ENCODE measurements at regions not wholly inside any gene's neighbourhood (a gene's known extent, or its start where the extent isn't known, plus 50 kb on each side); places are given as distances from the start of the nearest gene placed in this dataset.
"Not testable (repeated sequence)": the region's sequence is repeated elsewhere in the genome, so short reads cannot be mapped to it uniquely, and the experiment has no call there.

DNA sequence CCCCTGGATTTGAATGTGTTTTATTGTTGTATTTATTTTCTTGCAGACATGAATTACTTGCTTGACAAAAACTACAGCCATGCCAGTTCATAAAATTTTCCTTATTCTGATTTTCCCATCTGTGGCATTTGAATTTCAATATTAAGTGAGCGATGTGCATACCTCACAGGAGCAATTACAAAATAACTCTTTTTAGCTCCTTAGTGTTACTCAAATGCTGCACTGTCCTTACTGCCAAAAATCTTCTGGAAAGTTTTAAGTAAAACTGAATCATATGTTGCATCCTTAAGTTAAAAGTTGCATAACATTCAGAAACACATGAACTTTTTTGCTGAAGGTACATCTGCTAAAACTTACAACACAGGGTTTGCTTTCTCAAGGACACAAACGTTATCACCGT is 120.1 kb downstream of the OR4M2 start:
- not testable (repeated sequence) for DNase-seq (ENCODE audit: low spot score)

DNA sequence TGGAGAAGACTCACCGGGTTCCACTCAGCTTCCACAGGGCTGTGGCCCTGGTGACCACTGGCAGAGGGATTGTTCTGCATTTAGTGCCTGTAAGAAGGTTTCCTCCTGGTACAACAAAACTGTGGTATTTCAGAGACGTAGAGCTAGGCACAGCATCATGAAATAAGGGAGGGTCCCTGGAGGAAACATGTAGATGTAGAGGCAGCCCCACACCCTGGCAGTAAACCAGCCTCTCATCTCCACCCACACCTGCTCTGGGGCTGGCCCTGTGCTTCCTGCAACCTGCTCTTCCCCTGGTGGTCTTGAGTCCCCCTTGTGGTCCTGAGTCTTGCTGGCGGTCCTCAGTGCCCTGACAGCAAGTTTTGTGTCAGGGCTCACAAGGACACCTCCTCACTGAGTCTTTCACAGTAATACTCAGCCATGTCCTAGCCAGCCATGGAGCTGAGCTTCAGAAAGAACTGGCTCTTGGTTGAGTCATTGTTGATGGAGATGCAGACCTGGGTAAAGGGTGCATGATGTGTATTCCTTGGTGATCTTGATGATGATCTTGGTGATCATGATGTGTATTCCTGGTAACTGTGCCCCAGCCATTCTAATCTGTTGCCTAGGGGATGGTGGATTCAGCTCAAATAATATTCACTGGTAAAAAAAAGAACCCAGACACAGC is 121.8 kb downstream of the OR4M2 start:
- DNase-seq (ENCODE audit: low spot score): not testable (repeated sequence)

DNA sequence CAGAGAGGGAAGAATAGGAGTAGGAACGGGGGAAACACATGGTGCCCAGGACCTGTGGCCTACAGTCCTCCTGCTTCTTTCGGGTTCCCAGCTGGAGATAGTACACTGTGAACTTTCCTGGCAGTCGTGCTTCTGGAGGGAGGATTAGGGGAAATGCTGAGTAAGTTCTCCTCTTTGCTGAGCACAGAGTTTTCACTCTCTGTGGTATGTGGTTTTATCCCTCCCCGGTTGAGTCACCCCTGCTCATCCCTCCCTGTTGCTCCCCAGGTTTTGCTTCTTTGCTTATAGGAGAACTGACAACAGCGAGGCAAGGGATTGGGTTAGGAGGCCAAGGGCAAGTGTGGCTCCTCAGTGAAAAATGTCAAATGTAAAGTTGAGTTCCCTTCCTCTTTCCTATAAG is 122.9 kb downstream of the OR4M2 start:
- not testable (repeated sequence) for DNase-seq (ENCODE audit: low spot score)

DNA sequence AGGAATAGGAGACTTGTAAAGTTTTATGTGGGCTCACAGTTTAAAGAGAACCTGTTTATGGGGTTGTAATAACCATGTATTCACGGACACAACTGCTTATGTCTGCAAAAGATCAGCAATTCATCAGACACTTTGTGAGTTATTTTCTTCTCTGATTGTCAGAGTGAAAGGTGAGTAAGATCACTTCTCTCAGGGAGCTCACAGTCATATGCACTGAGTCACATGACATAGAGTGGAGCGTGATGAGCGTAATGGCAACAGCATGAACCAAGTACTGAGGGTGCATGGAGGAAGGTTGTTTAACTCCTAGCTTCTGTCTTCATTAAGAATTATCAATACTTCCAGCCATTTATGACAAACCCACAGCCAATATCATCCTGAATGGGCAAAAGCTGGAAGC is 128.8 kb downstream of the OR4M2 start:
- DNase-seq (ENCODE audit: low spot score): not testable (repeated sequence)

DNA sequence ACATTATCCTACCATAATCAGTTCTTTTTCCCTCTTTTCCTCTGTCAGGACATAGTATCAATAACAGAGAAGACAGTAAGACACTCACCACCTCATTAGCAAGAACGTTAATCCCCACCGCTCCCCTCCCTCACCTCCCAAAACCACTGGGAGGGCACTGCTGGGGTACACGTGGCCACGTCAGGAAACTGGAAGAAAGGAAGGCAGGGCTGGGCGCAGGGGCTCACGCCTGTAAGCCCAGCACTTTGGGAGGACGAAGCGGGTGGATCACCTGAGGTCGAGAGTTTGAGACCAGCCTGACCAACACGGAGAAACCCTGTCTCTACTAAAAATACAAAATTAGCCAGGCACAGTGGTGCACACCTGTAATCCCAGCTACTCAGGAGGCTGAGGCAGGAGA is 142.3 kb downstream of the OR4M2 start:
- DNase-seq (ENCODE audit: low spot score): not testable (repeated sequence)

DNA sequence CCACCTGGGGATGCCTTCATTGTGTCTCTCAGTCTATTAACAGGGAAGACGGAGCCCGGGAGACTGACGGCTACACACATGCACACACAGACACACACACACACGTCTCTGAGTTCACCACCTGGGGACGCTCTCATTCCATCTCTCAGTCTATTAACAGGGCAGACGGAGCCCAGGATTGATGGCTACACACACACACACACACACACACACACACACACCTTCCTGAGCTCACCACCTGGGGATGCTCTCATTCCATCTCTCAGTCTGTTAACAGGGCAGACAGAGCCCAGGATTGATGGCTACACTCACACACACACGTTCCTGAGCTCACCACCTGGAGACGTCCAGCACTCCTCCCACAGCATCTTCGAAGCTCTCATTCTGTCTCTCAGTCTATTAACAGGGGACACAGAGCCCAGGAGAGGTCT is 143.9 kb downstream of the OR4M2 start:
- no peak for DNase-seq (ENCODE audit: low spot score)

DNA sequence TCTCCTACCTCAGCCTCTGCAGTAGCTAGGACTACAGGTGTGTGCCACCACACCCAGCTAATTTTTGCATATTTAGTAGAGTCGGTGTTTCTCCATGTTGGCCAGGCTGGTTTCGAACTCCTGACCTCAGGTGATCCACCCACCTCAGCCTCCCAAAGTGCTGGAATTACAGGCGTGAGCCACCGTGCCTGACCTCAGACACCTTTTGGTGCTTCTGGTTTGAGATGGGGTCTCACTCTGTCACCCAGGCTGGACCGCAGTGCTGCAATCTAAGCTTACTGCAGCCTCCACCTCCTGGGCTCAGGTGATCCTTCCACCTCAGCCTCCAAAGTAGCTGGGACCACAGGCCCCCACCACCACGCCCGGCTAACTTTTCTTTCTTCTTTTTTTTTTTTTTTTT is 144.6 kb downstream of the OR4M2 start:
- DNase-seq (ENCODE audit: low spot score): not testable (repeated sequence)

DNA sequence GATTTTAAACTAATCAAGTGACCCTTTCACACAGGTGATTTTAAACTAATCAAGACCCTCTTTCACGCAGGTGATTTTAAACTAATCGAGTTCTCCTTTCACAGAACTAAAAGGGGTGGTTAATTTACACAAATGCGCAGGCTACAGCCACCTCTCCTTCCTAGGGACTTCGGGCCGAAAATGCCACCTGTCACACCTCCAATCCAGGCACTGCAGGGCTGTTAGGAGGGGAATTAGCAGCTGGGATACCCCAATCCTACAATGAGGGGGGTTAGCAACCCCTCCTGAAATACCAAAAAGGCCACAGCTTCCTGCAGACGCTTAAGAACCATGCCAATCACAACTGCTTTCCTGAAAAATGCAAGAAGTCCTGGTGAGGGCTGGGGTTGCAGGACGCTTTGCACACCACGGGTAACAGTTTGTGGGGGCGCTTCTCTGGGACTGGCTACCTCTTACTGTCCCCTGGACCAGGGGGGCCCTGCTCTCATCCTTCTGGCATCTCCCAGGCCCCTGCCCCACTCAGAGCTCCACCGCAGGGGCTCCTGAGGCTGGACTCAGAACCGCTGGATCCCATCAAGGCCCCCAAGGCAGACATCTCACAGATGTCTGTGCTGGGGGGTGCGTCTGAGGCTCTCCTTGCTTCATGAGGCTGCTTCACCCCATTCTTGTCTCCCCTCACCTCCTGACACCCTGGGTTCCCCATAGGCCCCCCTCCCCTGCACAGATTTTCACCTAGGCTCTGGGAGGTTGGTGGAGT is 145.9 kb downstream of the OR4M2 start:
- no peak for DNase-seq (ENCODE audit: low spot score)

DNA sequence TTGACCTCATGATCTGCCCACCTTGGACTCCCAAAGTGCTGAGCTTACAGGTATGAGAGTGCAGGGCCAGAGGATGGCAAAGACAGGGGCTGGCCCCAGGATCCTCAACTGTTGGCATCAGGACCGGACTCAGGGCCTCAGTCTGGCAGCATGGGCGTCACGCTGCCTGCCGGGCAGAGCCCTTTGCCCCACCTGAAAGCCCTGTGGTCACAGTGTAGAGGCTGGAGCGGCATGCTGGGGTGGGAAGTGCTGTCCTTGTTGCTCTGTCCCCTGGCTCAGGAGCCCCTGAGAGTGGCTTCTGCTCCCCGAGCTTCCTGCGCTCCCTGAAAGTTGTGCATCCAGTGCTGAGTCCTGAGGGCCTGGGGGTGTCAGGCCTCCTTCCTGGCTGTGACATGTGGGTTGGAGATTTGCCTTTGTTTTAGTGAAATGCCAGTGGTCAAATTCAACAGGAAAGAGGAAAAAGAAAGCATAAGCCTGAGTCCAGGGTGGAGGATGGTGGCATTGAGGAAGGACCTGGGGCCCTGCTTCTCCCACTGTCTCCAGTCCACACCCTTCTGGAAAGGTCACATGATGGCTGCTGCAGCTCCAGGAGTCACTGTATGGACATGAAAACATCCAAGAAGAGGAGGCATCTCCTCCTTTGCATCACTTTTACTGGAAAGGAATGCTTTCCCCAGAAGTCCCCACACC is 147.2 kb downstream of the OR4M2 start:
- DNase-seq (ENCODE audit: low spot score): no peak

DNA sequence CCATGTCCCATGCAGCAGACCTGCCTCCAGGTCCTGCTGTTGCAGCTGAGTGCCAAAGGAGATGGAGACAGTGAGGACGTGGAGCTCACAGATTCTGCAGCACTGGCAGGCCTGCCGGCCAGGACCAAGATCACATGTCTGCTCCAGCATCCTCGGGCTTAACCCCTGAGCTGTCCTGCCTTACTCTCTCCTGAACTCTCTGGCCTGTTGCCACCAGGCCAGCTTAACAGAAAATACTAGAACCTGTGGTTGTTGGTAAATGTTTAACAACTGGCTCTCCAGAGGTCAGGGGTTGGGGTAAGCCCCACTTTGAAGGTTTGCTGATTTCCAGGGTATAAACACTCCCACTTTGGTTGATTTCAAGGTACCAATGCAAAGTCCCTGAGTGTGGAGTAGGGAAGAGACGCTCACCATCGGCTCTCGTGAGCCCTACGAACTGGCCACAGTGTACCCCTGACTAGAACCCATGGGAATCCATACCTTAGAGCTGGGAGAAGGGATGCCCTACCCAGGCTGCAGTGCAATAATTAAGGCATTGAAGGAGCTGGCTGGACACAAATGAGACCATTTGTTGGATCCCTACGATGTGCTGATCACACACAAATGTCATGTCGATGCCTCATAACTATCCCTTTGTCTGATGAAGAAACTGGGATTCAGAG is 147.9 kb downstream of the OR4M2 start:
- DNase-seq (ENCODE audit: low spot score): no peak

DNA sequence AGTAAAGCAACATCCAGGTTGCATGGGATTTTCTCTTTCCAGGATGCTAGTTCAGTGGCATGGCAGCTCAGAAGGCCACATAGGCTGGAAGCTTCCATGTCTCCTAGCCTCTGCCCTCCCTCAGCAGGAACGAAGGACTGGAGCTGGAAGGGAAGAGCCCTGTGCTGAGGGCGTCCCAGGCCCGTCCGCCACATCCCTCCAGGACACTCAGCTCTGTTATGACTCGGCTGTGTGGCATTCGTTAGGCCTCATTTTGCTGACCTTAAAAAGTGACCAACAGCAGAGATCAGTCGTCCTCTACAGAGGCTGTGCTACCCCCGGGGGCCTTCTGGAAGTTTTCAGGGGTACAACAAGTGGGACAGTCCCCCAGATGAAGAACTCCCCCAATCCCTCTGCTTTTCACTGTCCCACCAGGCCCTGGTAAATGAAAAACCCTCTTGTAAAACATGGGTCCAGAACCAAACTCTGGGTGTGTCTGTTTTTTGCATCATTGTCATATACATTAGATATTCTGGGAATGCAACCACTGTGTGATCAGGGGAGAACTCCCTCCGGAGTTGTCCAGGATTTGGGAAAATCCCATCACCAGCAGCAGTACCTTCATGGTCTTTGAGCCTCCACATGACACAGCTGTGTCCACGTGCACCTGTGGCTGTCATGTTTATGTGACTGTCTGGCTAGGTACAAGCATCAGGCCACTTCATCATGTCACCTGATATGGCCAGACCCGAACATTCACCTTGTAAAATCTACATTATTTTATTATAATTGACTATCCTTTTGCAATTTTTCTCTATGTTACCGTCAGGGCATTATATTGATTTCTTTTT is 149.9 kb downstream of the OR4M2 start:
- no peak for DNase-seq (ENCODE audit: low spot score)

DNA sequence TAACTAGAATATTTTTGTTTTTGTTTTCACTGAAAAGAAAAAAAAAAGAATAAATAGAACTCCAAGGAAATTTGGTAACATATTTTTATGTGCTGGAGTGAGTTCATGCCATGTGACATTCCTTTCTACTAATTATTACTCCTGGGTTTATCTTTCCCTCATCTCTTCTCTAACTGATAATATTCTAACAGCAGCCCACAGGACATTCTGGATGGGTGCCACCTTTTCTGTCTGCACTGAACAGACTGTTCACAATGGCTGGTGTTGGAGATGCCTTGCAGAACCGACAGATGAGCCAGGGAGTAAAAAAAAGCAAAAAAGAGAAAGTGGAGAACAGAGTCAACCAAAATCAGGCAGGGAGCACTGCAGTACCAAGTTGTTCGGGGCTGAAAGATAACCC is 151.3 kb downstream of the OR4M2 start:
- DNase-seq (ENCODE audit: low spot score): no peak

DNA sequence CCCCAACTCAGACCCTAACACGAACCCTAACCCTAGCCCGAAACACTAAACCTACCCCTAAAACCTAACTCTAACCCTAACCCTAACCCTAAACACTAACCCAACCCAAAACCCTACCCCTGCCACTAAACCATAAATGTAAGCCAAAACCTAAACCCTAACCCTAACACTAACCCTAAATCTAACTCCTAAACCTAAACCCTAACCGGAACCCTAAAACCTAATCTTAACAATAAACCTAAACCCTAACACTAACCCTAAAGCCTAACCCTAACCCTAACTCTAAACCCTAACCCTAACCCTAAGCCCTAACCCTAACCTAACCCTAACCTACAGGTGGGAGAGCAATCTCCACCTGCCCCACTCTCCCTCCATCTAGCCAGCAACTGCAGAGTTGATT is 152.3 kb downstream of the OR4M2 start:
- no peak for DNase-seq (ENCODE audit: low spot score)

DNA sequence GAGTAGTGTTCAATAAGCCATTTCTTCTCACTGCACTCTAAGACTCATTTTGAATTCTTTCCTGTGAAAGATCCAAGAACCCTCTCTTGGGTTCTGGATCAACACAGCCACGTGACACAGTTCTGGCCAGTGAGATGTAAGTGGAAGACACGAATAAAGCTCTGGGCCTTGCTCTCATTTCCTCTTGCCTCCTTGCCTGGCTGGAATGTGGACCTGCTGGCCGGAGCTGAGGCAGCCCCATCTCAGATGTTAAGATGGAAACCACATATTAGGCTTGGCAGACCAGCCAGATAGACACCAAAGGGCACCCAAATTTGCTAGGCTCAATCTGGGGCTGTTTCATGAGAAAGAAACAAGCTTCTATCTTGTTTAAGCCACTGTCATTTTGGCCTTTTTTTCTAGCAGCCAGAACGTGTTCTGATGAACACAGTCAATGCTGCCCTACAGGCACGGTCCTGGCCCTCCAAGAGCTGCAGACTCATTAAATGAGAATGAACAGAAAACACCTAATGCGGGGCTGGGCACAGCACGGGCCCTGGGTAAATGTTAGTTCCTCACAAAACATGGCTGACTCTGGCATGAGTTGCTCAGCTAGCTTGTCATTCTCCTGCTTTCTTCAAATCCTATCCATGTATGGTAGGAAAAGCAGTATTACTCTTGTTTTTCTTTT is 155.1 kb downstream of the OR4M2 start:
- not testable (repeated sequence) for DNase-seq (ENCODE audit: low spot score)

DNA sequence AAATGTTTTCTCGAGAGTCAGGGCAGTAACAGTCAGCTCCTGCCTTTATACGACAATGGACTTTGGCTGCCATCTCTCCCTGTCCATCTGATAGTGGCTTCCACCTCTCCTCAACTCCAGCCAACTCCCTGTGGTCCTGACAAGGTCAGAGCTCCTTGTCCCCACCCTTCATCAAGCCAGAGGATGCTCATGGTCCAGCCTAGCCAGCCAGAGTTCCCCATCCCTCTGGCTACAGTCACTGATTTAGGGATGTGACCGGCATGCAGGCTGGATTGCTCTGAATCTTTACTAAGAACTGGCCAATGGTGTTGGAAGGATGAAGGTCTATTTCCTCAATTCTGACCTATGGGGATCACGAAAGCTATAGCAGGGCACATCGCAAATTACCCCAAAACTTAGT is 156.1 kb downstream of the OR4M2 start:
- no peak for DNase-seq (ENCODE audit: low spot score)

DNA sequence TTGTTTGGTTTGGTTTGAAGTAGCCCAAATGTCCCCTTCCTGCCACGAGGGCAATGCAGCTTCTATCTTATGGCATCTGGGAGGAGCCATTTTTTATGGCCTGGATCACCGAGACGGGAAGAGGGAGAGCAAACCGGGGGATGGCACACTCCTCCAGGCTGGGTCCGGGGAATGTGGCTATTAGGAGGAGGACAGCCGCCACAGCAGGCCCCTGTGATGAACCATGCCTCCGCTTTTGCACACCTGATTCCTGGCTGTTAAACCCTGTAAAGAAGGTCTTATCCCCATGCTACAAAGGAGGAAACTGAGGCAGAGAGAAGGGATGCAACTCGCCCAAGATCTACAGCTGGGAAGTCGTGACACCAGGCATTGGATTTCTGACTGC is 157.6 kb downstream of the OR4M2 start:
- DNase-seq (ENCODE audit: low spot score): no peak

DNA sequence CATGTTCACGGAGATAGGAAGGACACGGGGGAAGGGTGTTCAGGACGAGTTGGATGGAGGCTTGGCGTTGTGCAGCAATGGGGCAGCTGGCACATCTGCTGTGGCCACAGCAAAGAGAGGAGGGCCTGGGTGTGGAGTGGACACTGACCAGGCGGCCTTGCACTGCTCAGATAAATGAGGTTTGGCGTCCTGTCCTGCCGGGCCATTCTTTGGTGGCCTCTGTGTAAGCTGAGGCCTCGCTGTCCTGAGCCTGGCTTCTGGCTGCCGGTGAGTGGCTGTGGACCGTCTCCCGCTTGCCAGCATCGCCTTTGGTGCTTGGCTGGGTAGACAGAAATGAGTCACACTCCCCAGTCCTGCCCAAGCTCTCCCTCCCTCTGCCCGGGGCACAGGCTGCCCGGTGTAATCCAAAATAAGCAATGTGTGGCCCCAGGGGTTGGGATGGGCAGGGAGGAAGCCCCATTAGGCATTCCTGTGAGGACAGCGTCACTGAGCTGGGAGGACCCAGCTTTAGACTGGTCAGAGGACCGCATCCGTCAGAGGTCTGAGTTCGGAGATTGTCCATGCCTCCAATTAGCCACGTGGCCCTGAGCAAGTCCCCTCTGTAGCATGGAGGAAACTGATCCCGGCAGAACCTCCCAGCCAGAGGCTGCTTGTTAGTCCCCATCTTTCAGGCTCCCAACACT is 158.1 kb downstream of the OR4M2 start:
- not testable (repeated sequence) for DNase-seq (ENCODE audit: low spot score)

DNA sequence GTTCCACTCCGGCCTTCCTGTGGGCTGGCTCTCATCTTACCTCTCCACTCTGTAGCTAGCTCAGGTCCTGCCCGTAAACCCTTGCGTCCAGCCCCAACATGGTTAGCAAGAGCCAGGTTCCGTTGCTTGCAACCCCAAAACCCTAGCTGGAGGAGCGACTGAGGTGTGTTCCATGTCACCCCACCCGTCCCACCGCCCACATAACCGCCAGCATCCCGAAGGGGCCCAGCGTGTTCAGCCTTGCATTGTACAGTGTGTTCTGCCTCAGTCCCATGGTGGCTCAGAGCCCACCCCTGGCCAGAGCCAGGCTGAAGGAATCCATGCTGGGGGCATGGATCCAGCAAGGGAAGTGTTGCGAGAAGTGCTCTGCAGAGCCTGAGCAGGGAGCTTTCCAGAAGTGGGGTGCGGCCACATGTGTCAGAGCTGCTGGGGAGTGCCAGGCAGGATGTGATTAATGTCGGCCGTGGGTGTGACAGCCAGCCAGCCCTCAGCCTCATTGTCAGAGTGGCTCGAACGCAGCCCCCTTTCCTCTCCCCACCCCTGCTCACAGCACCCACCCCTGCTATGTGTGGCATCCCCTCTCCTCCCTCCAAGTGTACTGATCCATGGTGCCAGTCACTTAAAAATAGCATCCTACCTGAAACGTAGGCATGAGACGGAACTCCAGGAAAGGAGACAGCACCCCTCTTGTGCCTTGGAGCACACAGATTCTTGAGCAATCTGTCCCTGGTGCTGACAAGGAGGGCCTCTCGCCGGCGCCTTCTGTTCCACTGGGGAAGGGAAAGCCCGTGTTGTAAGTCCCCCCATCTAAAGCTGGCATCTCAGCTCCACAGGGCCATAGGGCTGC is 158.9 kb downstream of the OR4M2 start:
- DNase-seq (ENCODE audit: low spot score): not testable (repeated sequence)

DNA sequence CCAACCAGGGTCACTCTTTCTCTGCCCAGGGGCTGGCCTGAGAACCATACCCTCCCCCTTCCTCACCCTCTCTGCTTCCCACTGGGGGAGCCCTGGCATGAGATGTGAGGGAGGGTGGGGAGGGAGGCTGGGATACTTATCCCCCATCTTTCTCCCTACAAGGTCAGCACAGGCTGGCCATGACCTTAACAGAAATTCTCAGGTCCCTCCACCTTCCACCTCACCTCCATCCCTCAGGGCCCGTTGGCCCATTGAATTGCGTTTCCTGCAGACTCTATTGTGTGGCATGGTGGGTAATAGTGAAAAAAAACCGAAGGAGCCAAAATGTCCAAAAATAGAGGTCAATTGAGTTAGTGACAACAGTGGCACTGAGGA is 159.5 kb downstream of the OR4M2 start:
- no peak for DNase-seq (ENCODE audit: low spot score)

DNA sequence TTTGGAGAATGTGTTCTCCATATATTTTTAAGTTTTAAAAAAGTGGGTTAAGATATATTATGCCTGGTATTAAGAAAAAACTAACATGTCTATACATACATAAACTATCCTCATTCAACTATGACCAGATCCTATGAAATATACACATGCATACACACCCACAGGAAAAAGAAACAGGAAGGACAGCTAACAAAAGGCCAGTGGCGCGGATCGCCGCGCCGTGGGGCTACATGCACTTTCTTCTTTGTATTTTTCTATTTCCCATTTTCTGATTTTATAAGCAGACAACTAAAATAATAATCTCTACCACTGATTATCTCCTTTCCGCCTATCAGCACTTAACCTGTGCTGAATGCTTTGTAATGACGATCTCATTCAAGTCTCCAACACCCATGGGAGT is 160.1 kb downstream of the OR4M2 start:
- DNase-seq (ENCODE audit: low spot score): no peak
